Common myeloid progenitor, CD34-positive (primary cell): ENCODE measurements at regions not wholly inside any gene's neighbourhood (a gene's known extent, or its start where the extent isn't known, plus 50 kb on each side); places are given as distances from the start of the nearest gene placed in this dataset.
"Not testable (repeated sequence)": the region's sequence is repeated elsewhere in the genome, so short reads cannot be mapped to it uniquely, and the experiment has no call there.

Experiments used
- CTCF ChIA-PET: fragments of 350-600 bp; sonication (Branson Sonifier 250); formaldehyde crosslinking; loops from one replicate; lab custom pipeline; 2021; ENCODE audit warnings: antibody characterized with exemption; lab: Charles Lee
- POLR2A ChIA-PET: fragments of 350-600 bp; sonication (Branson Sonifier 250); formaldehyde crosslinking; loops from one replicate; lab custom pipeline; 2021; ENCODE audit warnings: antibody characterized with exemption; lab: Charles Lee
- DNase-seq, 3 donors: peaks; one replicate each; pipeline versions ENCODE4 v3.0.0 to v3.0.0-alpha.2; 2013
- H3K27ac ChIP-seq, 2 experiments: 1 replicate in 1 of 2; 2 replicates in 1 of 2; pipeline ENCODE4 v1.7.0; 2013; ENCODE audit warnings: inconsistent platforms in 2 of 2, low read length in 2 of 2, mild to moderate bottlenecking in 2 of 2, low read depth in 1 of 2, moderate library complexity in 1 of 2; ENCODE audit not compliant: severe bottlenecking in 2 of 2, insufficient read depth in 1 of 2, poor library complexity in 1 of 2
- H3K27me3 ChIP-seq, 5 experiments: replicated peaks in 2 of 5; 1 replicate in 3 of 5; 2 replicates in 2 of 5; pipeline versions ENCODE4 v1.6.1 to v1.7.0; 2013; ENCODE audit warnings: low read length in 4 of 5, mild to moderate bottlenecking in 2 of 5, moderate library complexity in 2 of 5, inconsistent platforms in 1 of 5; ENCODE audit not compliant: insufficient read depth in 5 of 5, control insufficient read depth in 4 of 5
- H3K36me3 ChIP-seq, 4 experiments: 1 replicate in 2 of 4; 2 replicates in 2 of 4; pipeline versions ENCODE4 v1.6.1 to v1.7.0; 2013; ENCODE audit warnings: low read length in 3 of 4, control low read depth in 1 of 4, mild to moderate bottlenecking in 1 of 4; ENCODE audit not compliant: control insufficient read depth in 4 of 4, insufficient read depth in 4 of 4
- H3K4me1 ChIP-seq, 4 experiments: 1 replicate in 3 of 4; 2 replicates in 1 of 4; pipeline versions ENCODE4 v1.6.1 to v1.7.1; 2013; ENCODE audit warnings: low read length in 3 of 4, mild to moderate bottlenecking in 3 of 4, control low read depth in 1 of 4, inconsistent platforms in 1 of 4, moderate library complexity in 1 of 4; ENCODE audit not compliant: control insufficient read depth in 4 of 4, insufficient read depth in 4 of 4; ENCODE audit errors: control extremely low read depth in 1 of 4
- H3K4me3 ChIP-seq, 7 experiments: 1 replicate in 4 of 7; 2 replicates in 3 of 7; pipeline versions ENCODE4 v1.5.1 to v1.7.0; 2013; ENCODE audit warnings: mild to moderate bottlenecking in 7 of 7, low read length in 6 of 7, moderate library complexity in 6 of 7, inconsistent platforms in 2 of 7, low read depth in 2 of 7, control low read depth in 1 of 7; ENCODE audit not compliant: insufficient read depth in 4 of 7, control insufficient read depth in 1 of 7; ENCODE audit errors: extremely low read depth in 1 of 7
- H3K9me3 ChIP-seq, 5 experiments: 1 replicate in 4 of 5; 2 replicates in 1 of 5; pipeline versions ENCODE4 v1.6.1 to v1.7.1; 2013; ENCODE audit warnings: low read length in 4 of 5, mild to moderate bottlenecking in 2 of 5, inconsistent platforms in 1 of 5, low read depth in 1 of 5, moderate library complexity in 1 of 5; ENCODE audit not compliant: control insufficient read depth in 4 of 5, insufficient read depth in 2 of 5; ENCODE audit errors: control extremely low read depth in 1 of 5
- WGBS: methylation state at CpG from one replicate; pipeline ENCODE4 v1.1.5; 2013; ENCODE audit not compliant: insufficient coverage; 5-methylcytosine and 5-hydroxymethylcytosine counted together

DNA sequence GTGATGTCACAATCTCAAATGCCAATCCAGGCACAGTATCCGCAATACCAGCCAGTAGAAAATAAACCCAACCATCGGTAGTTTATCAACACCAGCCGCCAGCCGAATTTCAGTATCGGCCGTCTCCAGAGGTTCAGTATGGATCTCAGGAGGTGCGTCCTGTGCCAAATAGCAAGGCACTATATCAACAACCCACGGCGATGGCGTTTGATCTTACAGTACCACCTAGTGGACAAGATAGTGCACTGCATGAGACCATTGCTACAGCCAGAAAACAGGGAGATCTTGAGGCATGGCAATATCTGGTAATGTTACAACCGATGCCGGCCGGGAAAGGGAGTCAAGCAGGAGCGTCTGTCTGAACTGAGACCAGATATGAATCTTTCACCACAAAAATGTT lies 121.8 kb upstream of the DRD5 start:
- CTCF ChIA-PET, H3K36me3 ChIP-seq, H3K9me3 ChIP-seq, POLR2A ChIA-PET, H3K4me1 ChIP-seq, H3K4me3 ChIP-seq, H3K27me3 ChIP-seq, H3K27ac ChIP-seq: not testable (repeated sequence)
- no CpG with 5 or more reads among the region's 14 CpGs for WGBS
- peak; percentile 6 to 29 (median 20) for DNase-seq

DNA sequence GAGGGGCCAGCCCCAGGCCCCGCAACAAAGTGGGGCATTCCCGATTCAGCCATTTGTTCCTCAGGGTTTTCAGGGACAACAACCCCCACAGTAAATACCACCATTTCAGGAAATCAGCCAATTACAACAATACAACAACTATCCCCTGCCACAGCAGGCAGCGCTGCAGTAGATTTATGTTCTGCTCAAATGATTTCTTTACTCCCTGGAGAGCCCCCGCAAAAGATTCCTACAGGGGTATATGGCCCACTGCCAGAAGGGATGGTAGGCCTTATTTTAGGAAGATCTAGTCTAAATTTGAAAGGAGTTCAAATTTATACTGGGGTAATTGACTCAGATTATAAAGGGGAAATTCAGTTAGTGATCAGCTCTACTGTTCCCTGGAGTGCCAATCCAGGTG lies 120.5 kb upstream of the DRD5 start:
- POLR2A ChIA-PET, H3K27ac ChIP-seq, H3K4me3 ChIP-seq, DNase-seq, CTCF ChIA-PET, H3K36me3 ChIP-seq, H3K4me1 ChIP-seq, H3K27me3 ChIP-seq, H3K9me3 ChIP-seq: not testable (repeated sequence)
- no CpG with 5 or more reads among the region's 4 CpGs for WGBS

DNA sequence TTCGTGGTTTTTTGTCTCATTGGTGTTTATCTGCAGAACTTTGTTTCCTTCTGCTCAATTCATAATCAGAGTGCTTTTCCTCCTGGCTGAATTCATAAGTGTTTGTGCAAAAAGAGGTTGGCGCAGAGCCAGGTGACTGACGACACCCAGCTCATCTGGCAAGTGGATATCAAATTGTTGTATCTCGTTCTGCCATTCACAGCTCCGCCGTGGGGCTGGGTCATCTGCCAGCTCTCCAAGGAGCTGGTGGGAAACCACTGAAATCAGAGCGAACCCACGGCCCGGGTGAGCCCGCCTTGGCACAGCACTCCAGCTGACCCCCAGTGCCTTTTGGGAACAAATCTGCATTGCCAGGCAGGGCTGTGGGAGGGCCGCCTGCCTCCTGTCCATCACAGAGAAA lies 110.7 kb upstream of the DRD5 start:
- H3K36me3 ChIP-seq, H3K9me3 ChIP-seq, H3K4me1 ChIP-seq, POLR2A ChIA-PET, H3K27ac ChIP-seq, CTCF ChIA-PET, H3K4me3 ChIP-seq, H3K27me3 ChIP-seq: not testable (repeated sequence)
- DNase-seq: peak; percentile 75 to 87 (median 86)
- 0% methylated on average over 8 of the region's 11 CpGs for WGBS

DNA sequence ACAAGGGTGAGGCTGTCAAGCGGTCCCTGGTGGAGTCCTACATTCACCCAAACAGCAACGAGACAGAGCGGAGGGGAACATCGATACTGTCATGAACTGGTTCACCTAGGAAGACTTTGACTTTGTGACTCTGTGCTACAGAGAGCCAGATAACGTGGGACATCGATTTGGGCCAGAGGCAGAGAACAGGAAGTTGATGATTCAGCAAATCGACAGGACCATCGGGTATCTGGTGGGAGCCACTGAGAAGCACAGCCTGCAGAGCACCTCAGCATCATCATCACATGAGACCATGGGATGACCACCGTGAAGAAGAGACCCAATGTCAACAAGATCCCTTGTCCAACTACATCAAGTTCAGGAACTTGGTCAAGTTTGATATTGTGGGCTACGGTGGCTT lies 104.1 kb upstream of the DRD5 start:
- DNase-seq: peak in 1 of 3 donors; percentile 13
- H3K27ac ChIP-seq, H3K4me1 ChIP-seq, POLR2A ChIA-PET, H3K4me3 ChIP-seq, H3K27me3 ChIP-seq, CTCF ChIA-PET, H3K9me3 ChIP-seq, H3K36me3 ChIP-seq: not testable (repeated sequence)
- WGBS: 82% methylated on average over 6 of the region's 10 CpGs

DNA sequence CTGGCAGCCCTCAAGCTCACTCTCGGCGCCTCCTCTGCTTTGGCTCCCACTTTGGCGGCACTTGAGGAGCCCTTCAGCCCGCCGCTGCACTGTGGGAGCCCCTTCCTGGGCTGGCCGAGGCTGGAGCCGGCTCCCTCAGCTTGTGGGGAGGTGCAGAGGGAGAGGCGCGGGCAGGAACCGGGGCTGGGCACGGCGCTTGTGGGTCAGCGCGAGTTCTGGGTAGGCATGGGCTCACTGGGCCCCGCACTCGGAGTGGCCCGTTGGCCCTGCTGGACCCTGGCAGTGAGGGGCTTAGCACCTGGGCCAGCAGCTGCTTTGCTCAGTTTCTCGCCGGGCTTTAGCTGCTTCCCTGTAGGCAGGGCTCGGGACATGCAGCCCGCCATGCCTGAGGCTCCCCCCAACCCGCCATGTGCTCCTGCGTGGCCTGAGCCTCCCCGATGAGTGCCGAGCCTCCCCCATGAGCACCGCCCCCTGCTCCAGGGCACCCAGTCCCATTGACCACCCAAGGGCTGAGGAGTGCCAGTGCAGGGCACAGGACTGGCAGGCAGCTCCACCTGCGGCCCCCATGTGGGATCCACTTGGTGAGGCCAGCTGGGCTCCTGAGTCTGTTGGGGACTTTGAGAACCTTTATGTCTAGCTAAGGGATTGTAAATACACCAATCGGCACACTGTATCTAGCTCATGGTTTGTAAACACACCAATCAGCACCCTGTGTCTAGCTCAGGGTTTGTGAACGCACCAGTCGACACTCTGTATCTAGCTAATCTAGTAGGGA lies 101.5 kb upstream of the DRD5 start:
- CTCF ChIA-PET: no interaction called here

DNA sequence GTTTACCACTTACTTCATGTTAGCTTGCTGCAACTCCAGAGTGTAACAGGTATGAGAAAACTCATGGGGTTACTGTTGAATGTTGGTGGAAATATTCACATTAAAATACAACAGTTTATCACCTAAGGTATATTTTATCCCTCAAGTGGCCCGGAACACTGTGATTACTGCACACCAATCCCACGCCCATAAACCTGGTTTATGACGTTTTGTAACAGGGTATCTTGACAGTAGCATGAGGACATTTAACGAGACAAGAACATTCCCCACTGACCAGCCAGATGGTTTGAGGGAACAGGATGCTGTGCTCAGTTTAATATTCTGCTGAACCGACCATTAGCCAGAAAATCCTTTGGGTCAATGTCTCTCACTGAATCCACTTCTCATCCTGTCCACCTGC lies 98.3 kb upstream of the DRD5 start:
- H3K9me3 ChIP-seq, POLR2A ChIA-PET, DNase-seq, H3K4me3 ChIP-seq, H3K27me3 ChIP-seq, H3K36me3 ChIP-seq, H3K27ac ChIP-seq, CTCF ChIA-PET, H3K4me1 ChIP-seq: not testable (repeated sequence)
- 95% methylated on average over 3 of the region's 5 CpGs for WGBS

More for the DNA sequence above, 101.5 kb upstream of the DRD5 start:
- DNase-seq: no peak
- Histone ChIP-seq H3K4me3 (no peak overlapping the region), H3K36me3 (no peaks in the 10 kb centered on the region), H3K27ac (no peak overlapping the region), H3K27me3 (no peaks in the 10 kb centered on the region), H3K4me1 (no peaks in the 10 kb centered on the region), H3K9me3 (no peaks in the 10 kb centered on the region)
- WGBS: 97% methylated on average over 20 of the region's 30 CpGs
- POLR2A ChIA-PET: no interaction called here

DNA sequence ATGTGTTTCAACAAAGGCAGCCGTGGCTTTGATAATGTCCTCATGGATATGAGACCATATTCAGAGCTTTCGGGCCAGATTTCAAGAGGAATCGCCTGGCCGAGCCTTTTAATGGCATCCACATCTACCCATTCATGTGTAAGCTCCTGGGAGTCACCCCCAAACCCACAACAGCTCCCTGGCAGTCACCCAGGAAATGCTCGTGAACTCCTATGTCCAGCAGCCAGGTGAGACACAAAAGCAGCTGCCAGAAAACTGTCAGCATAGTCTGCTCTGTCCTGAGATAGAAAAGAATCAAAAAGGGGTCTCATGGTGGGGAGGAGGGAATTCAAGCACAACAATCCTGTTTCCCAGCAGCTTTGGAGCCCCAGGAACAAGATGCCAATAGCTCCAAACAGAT lies 96.4 kb upstream of the DRD5 start:
- H3K4me1 ChIP-seq, CTCF ChIA-PET, H3K4me3 ChIP-seq, H3K36me3 ChIP-seq, H3K27ac ChIP-seq, POLR2A ChIA-PET, H3K27me3 ChIP-seq, H3K9me3 ChIP-seq, DNase-seq: not testable (repeated sequence)
- WGBS: 100% methylated on average over 3 of the region's 5 CpGs
